ENCODE measurements at regions not wholly inside any gene's neighbourhood (a gene's known extent, or its start where the extent isn't known, plus 50 kb on each side); places are given as distances from the start of the nearest gene placed in this dataset.

DNA sequence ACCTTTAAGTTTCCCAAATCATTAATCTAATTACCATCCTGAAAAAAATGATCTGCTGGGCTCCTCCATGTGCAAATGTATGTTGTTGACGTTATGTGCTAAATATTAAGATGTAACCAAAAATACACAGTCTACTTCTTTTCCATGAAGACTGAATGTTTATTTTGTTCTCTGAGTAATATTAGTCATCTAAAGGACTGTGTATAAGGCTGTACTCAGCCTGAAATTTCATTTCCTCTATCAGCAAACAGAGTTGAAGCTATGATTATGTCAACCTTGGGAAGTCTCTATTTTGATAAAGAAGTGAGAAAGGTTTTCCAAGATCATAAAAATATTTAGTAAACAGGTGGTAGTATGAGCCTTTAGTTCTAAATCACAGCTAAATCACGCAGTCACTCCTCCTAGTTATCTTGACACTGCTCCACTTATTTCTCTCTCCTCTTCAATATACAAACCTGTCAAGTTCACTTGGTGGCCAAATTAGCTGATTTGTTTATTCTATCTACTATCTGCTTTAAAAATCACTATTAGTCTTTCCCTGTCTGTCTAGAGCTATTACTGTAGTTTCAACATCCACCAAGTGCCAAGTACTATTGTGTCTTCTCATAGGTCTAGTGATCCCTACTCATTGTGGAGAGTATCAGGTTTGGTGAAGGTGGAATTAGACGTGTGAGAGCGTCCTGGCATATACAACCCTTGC is 211.7 kb upstream of the STARD13 start:
- Histone ChIP-seq H3K27me3 (no peaks in the 10 kb centered on the region), H3K27ac (peak overlapping the region in 1 of 4 donors; percentile 59), H3K9me3 (no peaks in the 10 kb centered on the region), H3K4me1 (peaks cover 0 to 7% (median 2%) of the 10 kb centered on the region in 4 donors), H3K36me3 (no peaks in the 10 kb centered on the region), H3K4me3 (no peak overlapping the region)
- TF ChIP-seq EP300 (IDR thresholded peaks at IDR 0.05): no peak
- no peak for TF ChIP-seq POLR2A (IDR thresholded peaks at IDR 0.05)
- TF ChIP-seq, protein P1, sequence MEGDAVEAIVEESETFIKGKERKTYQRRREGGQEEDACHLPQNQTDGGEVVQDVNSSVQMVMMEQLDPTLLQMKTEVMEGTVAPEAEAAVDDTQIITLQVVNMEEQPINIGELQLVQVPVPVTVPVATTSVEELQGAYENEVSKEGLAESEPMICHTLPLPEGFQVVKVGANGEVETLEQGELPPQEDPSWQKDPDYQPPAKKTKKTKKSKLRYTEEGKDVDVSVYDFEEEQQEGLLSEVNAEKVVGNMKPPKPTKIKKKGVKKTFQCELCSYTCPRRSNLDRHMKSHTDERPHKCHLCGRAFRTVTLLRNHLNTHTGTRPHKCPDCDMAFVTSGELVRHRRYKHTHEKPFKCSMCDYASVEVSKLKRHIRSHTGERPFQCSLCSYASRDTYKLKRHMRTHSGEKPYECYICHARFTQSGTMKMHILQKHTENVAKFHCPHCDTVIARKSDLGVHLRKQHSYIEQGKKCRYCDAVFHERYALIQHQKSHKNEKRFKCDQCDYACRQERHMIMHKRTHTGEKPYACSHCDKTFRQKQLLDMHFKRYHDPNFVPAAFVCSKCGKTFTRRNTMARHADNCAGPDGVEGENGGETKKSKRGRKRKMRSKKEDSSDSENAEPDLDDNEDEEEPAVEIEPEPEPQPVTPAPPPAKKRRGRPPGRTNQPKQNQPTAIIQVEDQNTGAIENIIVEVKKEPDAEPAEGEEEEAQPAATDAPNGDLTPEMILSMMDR (IDR thresholded peaks at IDR 0.05): no peak
- no peak for DNase-seq (ENCODE audit: low spot score in 2 of 2)
- 55 to 58% methylated on average over 4 of the region's 4 CpGs for WGBS, 2 donors

- no peak for DNase-seq (ENCODE audit: low spot score in 2 of 2)
- Histone ChIP-seq H3K27ac (peak overlapping the region in 1 of 4 donors; percentile 86), H3K36me3 (no peaks in the 10 kb centered on the region), H3K4me3 (no peak overlapping the region), H3K4me1 (peaks cover 0 to 19% (median 7%) of the 10 kb centered on the region in 4 donors), H3K27me3 (no peaks in the 10 kb centered on the region), H3K9me3 (no peaks in the 10 kb centered on the region)
- WGBS, 2 donors: 97 to 100% methylated on average over 1 of the region's 1 CpG
- TF ChIP-seq EP300 (IDR thresholded peaks at IDR 0.05) (no peak), POLR2A (IDR thresholded peaks at IDR 0.05) (no peak)
- TF ChIP-seq, protein P1 (IDR thresholded peaks at IDR 0.05): no peak
Observed at GRCh38 chr13:33508060-33508459, 222.5 kb upstream of the STARD13 start.

DNA sequence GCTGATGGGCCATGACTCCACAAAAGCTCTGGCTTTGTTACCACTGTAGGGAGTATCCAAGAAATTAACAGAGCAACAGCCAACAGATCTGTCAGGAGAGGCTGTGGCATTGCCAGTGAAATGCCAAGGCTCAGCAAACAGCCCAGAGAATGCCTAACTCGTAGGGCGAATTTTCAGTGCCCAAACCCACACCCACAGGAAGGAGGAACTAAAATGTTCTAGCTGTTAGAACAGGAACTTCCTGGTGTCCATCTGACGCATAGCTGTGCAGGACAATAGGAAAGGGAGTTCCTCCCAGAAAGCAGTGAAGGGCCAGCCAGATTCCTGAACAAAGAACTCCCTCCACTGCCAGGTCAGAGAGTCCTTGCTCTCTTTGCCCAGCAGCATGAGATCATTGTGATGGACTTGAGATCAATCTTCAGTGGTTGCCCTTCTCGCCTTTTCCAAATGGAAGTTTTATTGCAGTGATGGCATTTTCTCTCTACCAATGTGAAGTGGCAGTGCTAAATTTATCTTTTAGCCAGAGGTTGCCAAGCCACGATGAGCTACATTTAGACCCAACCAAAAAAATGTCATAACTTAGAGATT is 224.2 kb upstream of the STARD13 start:
- 25 to 38% methylated on average over 5 of the region's 5 CpGs for WGBS, 2 donors
- no peaks in the 10 kb centered on the region for H3K36me3 ChIP-seq
- no peaks in the 10 kb centered on the region for H3K27me3 ChIP-seq
- H3K4me1 ChIP-seq: peaks cover 0 to 19% (median 7%) of the 10 kb centered on the region in 4 donors
- no peak overlapping the region for H3K4me3 ChIP-seq
- peak in 1 of 2 donors; percentile 26 for DNase-seq (ENCODE audit: low spot score in 2 of 2)
- H3K27ac ChIP-seq: peak overlapping the region in 3 of 4 donors; percentile 72 to 86 (median 81)
- TF ChIP-seq EP300 (IDR thresholded peaks at IDR 0.05): peak; percentile 45 to 84
- TF ChIP-seq, protein P1 (IDR thresholded peaks at IDR 0.05): no peak
- TF ChIP-seq POLR2A (IDR thresholded peaks at IDR 0.05): peak in 1 of 2 donors; percentile 13
- no peaks in the 10 kb centered on the region for H3K9me3 ChIP-seq

- TF ChIP-seq POLR2A (IDR thresholded peaks at IDR 0.05): no peak
- TF ChIP-seq, protein P1 (IDR thresholded peaks at IDR 0.05): no peak
- no peak for TF ChIP-seq EP300 (IDR thresholded peaks at IDR 0.05)
- DNase-seq (ENCODE audit: low spot score in 2 of 2): no peak
- Histone ChIP-seq H3K27me3 (no peaks in the 10 kb centered on the region), H3K9me3 (no peaks in the 10 kb centered on the region), H3K27ac (peak overlapping the region in 3 of 4 donors; percentile 72 to 86 (median 81)), H3K36me3 (no peaks in the 10 kb centered on the region), H3K4me3 (no peak overlapping the region), H3K4me1 (peaks cover 0 to 19% (median 7%) of the 10 kb centered on the region in 4 donors)
Observed at GRCh38 chr13:33510350-33510970, 224.9 kb upstream of the STARD13 start.
